ENCODE measurements at regions not wholly inside any gene's neighbourhood (a gene's known extent, or its start where the extent isn't known, plus 50 kb on each side); places are given as distances from the start of the nearest gene placed in this dataset.

- TF ChIP-seq POLR2AphosphoS5 (IDR thresholded peaks at IDR 0.05; ENCODE audit: low read depth, low read length) (no peak), REST (IDR thresholded peaks at IDR 0.05; ENCODE audit: insufficient read depth in 1 of 2, low read depth in 2 of 2, low read length in 2 of 2) (no peak), SIN3A (IDR thresholded peaks at IDR 0.05; ENCODE audit: borderline replicate concordance, insufficient read depth, low read length) (no peak)
These were observed 593.4 kb upstream of the CDH4 start for GRCh38 chr20:60658681-60659080.

All from PFSK-1 (cell line).